ENCODE measurements at regions not wholly inside any gene's neighbourhood (a gene's known extent, or its start where the extent isn't known, plus 50 kb on each side); places are given as distances from the start of the nearest gene placed in this dataset.
"Not testable (repeated sequence)": the region's sequence is repeated elsewhere in the genome, so short reads cannot be mapped to it uniquely, and the experiment has no call there.

DNA sequence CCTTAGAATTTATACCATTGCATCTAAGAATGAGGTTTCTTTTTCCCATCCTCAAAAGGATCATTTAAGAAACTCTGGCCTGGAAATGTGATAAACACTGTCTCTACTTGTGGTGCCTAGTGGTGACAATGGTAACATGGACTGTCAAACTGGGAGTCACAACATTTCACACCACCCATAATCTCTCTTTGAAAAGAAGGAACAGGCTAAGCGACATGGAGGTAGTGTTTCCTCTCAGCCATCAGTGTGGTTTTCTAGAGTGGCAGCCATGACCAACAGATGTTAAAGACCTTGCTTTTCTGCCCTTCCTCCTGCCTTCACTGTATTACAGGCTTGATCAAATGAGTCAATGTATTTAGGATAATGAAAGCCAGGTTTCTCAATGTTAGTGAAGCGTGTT is 283.1 kb upstream of the STAC start:
- no peak for DNase-seq

DNA sequence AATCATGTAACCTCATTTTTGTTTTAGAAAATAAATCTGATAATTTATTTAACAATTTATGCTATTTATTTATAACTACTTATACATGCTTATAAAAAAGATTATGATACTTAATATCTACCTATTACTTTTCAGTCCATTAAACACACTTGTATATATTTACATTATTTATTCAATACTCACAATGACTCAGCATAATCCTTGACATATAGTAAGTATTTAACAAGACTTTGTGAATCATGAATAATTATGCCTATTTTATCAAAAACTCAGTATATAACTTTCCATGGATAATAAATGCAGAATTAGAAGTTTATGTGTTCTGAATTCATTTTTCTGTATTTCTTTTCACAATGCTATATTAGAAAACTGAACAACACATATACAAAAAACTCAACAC is 266.0 kb upstream of the STAC start:
- DNase-seq, result no peak

DNA sequence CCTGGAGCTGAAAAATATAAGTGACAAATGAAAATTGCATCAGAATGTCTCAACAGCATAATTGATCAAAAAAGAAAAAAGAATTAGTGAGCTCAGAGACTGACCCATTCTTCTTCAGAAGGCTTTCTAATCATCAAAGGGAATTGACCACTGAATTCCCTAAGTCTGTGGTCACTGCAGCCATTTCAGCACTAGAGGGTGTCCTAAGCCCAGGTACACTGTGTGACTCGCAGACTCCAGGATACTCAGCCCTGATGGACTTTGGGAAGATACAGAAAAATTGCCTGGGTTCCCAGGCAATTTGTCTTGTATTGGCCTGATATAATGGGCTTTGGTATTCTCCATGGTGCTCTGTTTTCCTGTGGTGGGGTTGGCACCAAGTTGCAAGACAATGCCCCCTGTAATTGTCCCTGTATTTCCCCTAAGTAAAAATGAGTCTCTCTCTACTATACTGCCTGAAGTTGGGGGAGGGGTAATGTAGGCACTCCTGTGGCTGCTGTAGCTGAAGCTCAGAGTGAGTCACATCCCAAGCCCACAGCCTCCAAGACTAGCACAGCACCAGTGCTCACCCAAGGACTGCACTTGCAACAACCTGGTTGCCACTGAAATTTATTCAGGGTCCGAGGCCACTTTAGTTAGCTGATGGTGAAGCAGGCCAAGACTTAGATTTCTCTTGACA is 256.0 kb upstream of the STAC start:
- no peak for DNase-seq

DNA sequence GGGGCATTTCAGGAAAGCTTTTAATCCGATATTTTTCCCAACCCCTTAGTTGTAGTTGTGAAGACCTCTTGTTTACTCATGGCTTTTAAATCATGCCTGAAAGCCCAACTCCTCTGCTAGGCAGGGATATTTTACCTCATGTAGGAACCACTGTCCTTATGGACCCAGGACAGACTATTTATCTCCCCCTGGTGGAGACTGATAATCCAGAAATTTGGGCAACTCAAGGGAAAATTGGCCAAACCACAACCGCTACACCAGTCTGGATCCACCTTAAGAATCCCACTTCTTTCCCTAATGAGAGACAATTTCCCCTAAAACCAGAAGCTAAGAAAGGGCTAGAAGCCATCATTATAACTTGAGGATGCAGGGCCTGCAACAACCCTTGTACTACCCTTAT is 248.1 kb upstream of the STAC start:
- DNase-seq, result no peak

DNA sequence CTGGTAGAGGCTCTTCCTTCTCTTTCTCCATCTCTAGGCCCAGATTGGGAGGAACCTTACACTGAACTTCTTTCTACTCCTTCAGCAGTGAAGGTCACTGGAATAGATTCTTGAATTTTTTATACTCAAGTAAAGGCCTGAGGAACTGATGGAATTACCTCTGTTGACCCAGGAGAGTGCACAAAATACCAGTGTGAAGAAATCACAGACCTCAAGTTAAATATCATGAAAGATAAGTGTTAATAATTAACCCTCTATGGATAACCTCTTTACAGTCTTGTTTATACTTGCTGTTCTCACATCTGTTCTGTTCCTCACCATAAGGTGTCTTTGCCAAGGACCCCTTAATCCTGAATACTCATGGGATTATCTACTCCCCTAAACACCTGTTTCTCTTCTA is 244.4 kb upstream of the STAC start:
- DNase-seq, result no peak

DNA sequence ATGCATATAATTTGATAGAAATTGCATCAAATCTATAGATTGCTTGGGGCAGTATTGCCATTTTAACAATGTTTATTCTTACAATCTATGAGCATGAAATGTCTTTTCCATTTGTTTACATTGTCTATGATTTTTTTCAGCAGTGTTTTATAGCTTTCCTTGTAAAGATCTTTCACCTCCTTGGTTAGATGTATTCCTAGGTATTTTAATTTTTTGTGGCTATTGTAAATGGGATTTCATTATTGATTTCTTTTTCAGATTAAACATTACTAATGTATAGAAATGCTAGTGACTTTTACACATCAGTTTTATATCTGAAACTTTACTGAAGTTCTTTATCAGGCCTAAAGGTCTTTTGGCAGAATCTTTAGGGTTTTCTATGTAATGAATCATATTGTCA is 237.6 kb upstream of the STAC start:
- no peak for DNase-seq

DNA sequence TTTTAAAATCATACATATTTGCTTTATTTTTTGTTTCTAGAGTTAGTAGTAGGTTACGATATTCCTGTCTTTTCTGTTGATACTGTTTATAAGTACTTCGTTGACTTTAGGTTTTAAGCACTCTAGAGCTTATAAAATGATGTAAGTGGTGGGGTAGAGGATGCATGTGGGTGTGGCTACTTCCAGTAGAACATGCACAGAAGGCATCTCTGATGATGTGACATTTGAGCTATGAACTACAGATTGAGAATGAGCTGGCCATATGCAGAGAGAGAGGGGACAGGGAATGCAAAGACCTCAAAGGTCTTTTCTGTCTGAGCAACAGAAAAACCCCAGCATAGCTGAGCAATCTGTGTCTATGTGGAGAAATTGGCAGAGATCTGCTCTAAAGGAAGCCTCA is 233.9 kb upstream of the STAC start:
- DNase-seq, result no peak

DNA sequence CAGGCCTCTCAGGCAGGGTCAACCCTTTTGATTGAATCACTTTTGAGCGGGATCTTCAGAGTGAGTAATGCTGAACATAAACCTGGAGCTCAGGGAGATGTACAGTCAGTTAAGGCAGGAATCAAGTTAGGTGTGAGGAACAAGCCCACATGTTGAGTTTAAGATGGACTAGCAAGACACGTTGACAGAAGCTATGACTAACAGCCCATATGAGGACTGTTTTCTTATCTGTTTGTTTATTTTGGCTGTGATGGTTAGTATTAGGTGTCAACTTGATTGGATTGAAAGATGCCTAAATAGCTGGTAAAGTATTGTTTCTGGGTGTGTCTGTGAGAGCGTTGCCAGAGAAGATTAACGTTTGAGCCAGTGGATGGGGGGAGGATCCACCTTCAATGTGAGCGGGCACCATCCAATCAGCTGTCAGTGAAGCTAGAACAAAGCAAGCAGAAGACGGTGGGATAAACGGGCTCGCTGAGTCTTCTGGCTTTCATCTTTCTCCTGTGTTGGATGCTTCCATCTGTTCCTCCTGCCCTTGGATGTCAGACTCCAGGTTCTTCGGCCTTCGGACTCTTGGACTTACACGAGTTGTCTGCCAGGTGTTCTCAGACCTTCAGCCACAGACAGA is 232.3 kb upstream of the STAC start:
- no peak for DNase-seq

DNA sequence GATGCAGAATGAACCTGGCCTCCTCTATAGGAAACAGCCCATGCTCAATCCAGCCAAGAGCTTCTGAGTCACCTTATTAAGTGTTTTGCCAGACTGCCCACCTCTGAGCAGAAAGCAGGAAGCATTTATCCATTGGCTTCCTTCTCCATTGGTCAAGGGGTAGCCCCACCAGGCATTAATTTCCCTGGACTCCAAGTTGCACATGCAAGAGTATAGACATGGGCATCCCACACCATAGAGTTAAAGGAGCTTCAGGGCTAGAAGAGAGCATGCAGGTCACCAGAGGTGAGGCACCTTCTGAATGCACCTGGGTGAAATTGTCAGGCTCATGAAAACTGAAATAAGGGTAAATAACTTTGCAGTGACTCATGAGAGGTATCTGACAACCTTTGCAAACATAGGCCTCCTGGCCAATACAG is 230.8 kb upstream of the STAC start:
- no peak for DNase-seq

DNA sequence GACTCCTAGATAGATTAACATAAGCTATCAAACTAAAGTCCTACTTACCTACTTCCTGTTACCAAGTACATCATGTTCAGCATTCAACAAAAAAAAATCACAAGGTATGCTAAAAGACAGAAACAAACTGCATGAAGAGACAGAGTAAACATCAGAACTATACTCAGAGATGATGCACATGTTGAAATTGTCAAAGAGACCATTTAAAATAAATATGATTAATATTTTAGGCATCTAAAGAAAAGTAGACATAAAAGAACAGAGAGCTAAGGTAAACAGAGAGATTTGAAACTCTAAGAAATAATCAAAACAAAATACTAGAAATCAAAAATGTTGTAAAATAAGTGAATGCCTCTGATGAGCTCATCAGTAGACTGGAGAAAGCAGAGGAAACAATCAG is 224.8 kb upstream of the STAC start:
- DNase-seq, result no peak

DNA sequence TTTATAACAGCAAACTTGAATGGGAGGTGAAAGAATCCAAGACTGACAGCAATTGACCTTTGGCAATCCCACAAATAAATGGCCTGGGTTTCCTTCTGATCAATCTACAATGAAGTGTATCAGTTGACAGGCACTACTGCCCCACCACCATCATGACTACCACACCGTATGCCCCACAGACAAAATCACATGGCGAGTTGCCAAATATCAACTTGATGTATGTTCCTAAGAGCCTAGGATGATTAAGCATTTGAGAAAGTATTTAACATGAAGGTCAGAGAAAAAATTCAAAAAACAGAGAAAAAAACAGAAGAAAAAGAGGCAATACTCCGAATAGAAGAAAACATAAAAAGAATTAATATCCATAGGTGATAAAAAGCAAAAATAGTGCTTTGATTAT is 215.9 kb upstream of the STAC start:
- no peak for DNase-seq

DNA sequence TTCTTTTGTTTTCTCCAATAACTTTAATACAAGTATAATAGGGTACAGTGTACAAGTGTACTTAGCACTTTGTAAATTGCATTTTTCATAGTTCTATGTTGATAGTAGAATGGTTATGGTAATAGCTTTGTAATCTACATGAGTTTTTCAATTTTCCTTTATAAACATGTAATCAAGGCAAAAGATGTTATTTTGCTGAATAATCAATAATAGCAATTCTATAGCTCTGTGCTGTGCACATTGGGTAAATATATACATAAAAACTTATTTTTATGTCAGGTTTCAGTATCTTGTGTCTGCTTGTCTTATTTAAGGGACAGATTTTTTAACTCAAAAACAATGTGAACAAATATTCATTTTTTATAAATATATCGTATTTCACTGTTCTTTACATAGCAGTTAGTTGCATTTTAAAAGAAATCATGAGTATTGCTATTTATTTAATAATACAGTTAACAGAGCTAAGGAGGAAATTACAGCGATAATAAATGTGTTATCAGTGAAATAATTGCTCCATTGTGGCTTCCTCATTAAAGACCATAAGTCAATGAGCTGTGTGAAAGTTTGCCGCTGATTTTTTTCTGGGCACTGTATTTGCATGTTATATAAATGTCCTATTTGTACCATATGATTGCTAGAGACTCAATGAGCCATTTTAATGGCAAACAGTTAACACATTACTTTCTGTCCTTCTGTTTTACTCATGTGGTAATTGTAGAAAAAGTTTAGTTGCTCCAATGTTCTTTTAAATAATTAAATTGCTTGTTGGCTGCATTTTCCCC is 214.6 kb upstream of the STAC start:
- DNase-seq, result no peak

DNA sequence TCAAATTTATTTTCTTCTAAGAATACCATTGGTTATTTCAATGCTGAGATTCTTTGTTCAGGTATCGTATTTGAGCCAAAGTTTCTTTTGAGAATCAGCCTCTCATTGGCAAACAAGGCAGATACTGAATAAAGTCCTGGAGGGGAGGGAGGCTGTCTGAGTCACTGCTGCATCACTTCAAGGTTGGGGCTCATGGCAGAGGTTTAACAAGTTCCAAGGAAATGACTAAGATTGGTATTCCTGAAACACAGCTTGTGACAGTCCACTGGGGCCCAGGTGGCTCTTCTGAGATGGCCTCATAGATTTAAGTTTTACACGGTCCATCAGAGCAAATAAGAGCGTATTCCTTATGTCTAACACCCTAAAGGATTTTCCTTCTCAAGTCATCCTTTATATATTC is 213.8 kb upstream of the STAC start:
- DNase-seq, result no peak

DNA sequence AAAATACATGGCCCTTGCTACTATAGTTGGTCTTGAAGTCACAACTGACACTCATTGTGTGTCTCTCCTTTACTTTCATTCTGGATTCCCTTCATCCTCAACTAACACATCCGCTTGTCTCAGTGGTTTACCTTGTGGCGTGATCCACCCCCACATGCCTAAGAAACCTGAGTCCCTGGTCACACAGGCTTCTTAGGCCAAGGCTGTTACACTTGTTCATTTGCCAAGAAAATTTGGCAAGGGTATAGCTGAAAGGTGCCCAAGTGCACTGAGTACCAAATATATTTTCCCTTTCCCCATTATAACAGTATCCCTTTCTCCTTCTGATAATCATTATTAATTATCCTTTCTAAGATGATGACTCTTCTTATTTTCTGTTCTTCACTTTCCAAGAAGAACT is 207.6 kb upstream of the STAC start:
- no peak for DNase-seq

DNA sequence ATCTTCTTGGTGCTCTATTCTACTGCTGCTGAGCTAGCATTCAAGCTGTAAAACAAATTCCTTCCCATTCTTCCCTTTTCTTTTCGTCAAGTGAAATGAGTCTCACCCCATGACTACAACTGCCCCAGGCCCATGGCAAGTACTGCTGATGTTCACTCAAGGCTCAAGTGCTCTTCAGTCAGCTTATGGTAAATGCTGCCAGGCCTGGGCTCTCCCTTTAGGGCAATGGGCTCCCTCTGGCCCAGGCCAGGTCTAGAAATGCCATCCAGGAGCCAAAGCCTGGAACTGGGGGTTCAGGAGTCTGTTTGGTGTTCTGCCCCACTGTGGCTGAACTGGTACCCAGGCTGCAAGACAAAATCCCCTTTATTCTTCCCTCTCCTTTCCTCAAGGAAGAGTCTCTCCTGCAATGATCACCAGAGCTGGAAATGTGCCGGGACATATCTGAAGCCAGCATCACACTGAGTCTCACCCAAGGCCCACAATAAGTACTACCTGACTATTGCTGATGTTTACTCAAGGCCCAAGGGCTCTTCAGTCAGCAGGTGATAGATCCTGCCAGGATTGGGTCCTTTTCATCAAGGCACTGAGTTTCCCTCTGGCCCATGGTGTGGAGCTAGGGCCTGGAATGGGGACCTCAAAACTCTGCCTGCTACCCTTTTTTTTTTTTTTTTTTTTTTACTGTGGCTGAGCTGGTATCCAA is 205.0 kb upstream of the STAC start:
- no peak for DNase-seq

DNA sequence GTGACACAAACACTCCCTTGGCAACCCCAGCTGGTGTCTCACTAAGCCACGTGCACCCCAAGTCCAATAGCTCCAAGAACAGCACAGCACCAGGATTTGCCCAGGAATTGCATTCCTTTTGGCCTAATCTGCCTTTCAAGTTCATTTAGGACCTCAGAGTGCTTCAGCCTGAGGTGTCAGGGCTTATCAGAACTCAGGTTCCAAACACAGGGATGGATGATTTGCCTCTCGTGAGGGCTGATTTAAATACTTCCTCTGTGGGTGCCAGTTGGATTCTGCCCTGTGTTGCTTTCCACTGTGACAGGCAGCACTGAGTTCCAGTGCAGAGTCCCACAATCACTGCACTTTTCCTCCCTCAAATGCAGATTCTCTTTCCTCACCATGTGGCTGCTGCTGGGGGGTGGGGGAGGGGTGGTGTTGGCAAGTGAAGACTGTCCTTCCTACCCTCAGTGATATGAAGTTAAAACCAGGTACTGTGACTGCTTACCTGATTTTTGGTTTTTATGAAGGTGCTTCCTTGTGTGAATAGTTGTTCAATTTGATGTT is 204.3 kb upstream of the STAC start:
- DNase-seq, result no peak

DNA sequence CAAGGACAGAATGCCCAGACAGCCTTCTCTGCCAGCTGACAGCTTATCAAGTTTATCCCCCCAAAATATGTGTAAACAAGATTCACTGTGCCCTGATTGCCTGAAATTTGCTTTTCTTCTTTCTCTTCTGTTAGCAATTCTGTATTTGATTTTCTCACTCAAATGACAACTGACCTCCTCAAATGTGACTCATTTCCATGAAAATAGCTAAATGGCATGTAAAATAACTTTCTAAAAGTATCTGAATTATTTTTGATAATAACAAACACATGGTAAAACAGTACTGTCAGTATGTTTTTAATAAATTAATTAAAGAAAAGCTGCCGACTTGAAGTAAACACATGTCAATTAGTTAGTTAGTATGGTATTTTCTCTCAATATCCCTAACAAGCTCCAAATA is 202.3 kb upstream of the STAC start:
- DNase-seq, result no peak

DNA sequence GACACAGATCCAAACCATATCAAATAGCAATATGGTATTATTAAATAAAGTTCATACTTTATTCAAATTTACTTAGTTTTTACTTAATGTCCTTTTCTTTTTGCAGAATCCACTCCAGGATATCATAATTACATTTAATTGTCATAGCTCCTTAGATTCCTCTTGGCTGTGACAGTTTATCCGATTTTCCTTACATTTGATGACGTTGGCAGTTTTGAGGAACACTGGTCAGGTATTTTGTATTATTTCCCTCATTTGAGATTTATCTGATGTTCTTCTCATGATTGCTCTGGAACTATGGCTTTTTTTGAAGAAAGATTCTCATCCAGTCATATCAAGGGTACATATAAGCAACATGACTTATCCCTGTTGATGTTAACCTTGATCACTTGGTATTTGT is 198.3 kb upstream of the STAC start:
- DNase-seq, result no peak

DNA sequence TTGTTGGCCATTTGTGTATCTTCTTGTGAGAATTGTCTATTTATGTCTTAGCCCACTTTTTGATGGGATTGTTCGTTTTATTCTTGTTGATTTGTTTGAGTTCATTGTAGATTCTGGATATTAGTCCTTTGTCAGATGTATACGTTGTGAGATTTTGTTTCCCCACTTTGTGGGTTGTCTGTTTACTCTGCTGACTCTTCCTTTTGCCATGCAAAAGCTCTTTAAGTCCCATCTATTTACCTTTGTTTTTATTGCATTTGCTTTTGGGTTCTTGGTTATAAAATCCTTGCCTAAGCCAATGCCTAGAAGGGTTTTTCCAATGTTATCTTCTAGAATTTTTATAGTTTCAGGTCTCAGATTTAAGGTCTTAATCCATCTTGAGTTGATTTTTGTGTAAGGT is 193.1 kb upstream of the STAC start:
- DNase-seq, result not testable (repeated sequence)

DNA sequence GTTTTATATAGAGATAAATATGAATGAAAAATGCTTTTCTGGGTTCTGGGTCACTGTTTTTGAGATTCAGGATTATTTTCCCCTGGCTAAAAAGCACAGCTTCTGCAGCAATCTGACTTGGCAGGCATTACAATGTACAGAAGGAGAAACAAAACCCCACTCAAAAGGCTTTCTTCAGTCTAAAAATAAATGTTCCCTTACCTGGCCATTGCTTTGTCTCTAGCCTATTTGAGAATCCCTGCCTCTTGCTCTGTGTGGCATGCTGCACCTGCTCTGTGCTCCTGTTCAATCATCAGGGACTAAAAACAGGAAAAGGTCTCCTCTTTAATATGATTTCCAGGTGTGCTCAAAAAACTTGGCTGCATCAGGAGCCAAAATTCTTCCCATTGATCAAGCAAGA is 187.4 kb upstream of the STAC start:
- no peak for DNase-seq

DNA sequence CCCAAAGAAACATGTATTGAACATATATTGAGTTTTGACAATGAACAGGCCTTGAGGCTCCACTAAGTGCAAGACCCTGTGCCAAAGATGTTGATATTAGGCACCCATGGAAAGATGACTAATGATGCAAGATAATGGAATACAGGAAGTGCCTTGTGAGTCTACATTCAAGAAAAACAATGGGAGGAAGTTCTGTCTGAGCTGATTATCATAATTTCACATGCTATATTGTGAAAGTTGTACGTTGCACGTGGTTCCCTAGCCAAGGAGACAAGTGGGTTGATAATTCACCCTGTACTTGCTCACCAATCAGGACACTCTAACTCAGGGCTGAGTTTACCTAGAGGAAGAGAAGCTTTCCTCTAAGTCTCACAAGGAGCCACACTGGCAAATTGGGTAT is 186.9 kb upstream of the STAC start:
- no peak for DNase-seq

DNA sequence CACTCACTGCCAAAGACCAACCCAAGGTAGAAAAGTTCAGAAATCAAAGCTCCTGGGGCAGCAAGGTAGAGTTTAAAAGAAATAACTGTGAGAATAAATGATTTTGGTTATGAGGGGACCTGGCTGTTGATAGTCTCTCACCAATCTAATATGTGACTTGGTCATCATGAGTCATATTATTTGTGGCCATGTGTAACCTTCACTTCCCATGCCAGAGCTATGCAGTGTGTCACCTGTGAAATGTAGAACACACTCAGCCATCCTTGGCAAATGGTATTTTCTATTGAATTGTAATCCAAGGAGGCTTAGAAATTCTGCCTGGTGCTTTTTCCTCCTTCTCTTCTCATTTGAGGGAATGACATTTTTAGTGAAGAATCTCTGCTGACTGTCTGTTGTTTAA is 184.2 kb upstream of the STAC start:
- DNase-seq, result no peak

DNA sequence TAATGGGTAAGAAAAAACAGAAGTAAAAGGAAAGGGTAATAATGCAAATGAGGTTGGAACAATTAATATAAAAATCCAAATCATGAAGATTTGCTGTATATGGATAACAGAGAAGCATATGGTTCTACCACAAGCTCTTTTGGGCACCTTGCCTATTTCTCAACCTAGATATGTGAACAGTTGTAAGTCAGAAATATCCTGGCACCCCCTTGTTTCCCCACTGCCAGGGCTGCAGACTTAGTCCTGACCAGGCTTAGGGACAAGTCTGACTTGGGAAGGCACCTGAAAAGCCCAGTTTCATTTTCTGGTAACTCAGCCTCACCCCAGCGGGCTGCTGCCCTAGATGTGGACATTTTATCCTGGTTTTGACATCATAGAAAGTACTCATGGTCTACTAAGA is 183.2 kb upstream of the STAC start:
- no peak for DNase-seq

DNA sequence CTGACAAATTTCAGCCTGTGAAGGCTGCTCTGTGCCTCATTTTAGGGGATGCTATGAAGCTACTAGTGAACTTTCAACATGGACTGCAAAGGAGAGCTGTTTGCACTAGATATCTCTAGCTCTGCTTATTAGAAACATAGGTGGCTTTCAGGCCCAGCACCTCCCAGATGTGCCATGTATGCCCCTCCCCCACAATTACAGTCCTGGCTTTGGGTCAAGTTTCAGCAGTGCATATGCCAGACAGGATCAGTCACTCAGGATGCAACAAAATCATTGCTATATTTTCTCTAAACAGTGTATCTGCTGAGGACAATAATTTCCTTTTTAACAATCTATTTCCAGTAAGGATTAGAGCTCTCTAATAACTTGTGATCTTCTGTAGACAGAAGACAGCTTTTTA is 178.8 kb upstream of the STAC start:
- no peak for DNase-seq

Measured in right hindlimb (tissue), 1 donor.